GM23248 (cell line): ENCODE measurements at regions not wholly inside any gene's neighbourhood (a gene's known extent, or its start where the extent isn't known, plus 50 kb on each side); places are given as distances from the start of the nearest gene placed in this dataset.

Experiments
- EZH2 ChIP-seq: fragments of 200-600 bp; sonication (generic); IDR thresholded peaks from 2 replicates; pipeline ENCODE4 v1.6.1; 2018; ENCODE audit warnings: antibody characterized with exemption, mild to moderate bottlenecking; ENCODE audit not compliant: insufficient read depth, poor library complexity, severe bottlenecking
- EZH2phosphoT487 ChIP-seq: fragments of 200-600 bp; sonication (generic); IDR thresholded peaks from 2 replicates; pipeline ENCODE4 v1.6.1; 2018; ENCODE audit warnings: antibody characterized with exemption, moderate library complexity, mild to moderate bottlenecking, low read depth; ENCODE audit not compliant: insufficient read depth

- no peak for TF ChIP-seq EZH2
- no peak for TF ChIP-seq EZH2phosphoT487
Observed at GRCh38 chr7:10284001-10284400, 689.7 kb upstream of the PHF14 start.
